OCI-LY1 (cell line): ENCODE measurements at regions not wholly inside any gene's neighbourhood (a gene's known extent, or its start where the extent isn't known, plus 50 kb on each side); places are given as distances from the start of the nearest gene placed in this dataset.

Experiments
- H2AFZ ChIP-seq: fragments of 200-600 bp; sonication (generic), shearing (Covaris generic); 2 replicates; pipeline ENCODE4 v1.6.0; 2014; ENCODE audit warnings: antibody characterized with exemption, mild to moderate bottlenecking, low read length
- H3F3A ChIP-seq: fragments of 200-600 bp; sonication (generic), shearing (Covaris generic); 2 replicates; pipeline ENCODE4 v1.6.0; 2014; ENCODE audit warnings: mild to moderate bottlenecking, antibody characterized with exemption, low read length, moderate library complexity; ENCODE audit not compliant: insufficient read depth
- H3K27ac ChIP-seq: fragments of 200-600 bp; sonication (generic); 2 replicates; pipeline ENCODE4 v1.5.1; 2014; ENCODE audit warnings: low read length, mixed run types, mild to moderate bottlenecking, low read depth; ENCODE audit not compliant: poor library complexity, severe bottlenecking
- H3K27me3 ChIP-seq: fragments of 200-600 bp; sonication (generic); 2 replicates; pipeline ENCODE4 v1.6.0; 2014; ENCODE audit warnings: antibody characterized with exemption, mild to moderate bottlenecking, low read length, moderate library complexity; ENCODE audit not compliant: insufficient read depth
- H3K36me3 ChIP-seq: fragments of 200-600 bp; sonication (generic); 2 replicates; pipeline ENCODE4 v1.6.1; 2014; ENCODE audit warnings: mild to moderate bottlenecking, antibody characterized with exemption, low read length, moderate library complexity, mixed read lengths; ENCODE audit not compliant: insufficient read depth
- H3K4me1 ChIP-seq: fragments of 200-600 bp; sonication (generic); 2 replicates; pipeline ENCODE4 v1.5.1; 2014; ENCODE audit warnings: mild to moderate bottlenecking, low read length, moderate library complexity; ENCODE audit not compliant: insufficient read depth, severe bottlenecking
- H3K4me2 ChIP-seq: fragments of 200-600 bp; sonication (generic), shearing (Covaris generic); 2 replicates; pipeline ENCODE4 v1.6.1; 2014; ENCODE audit warnings: low read length
- H3K4me3 ChIP-seq: fragments of 200-600 bp; sonication (generic); 2 replicates; pipeline ENCODE4 v1.5.1; 2014; ENCODE audit warnings: low read length, low read depth, mild to moderate bottlenecking, mixed read lengths; ENCODE audit not compliant: poor library complexity, severe bottlenecking
- H3K79me2 ChIP-seq: fragments of 200-600 bp; shearing (Covaris generic); 2 replicates; pipeline ENCODE4 v1.6.1; 2016; ENCODE audit warnings: mixed run types, low read length, mixed read lengths; ENCODE audit not compliant: insufficient read depth
- H3K9ac ChIP-seq: fragments of 200-600 bp; sonication (generic), shearing (Covaris generic); 2 replicates; pipeline ENCODE4 v1.6.1; 2014; ENCODE audit warnings: mild to moderate bottlenecking, low read length, mixed read lengths
- H3K9me2 ChIP-seq: fragments of 200-600 bp; sonication (generic), shearing (Covaris generic); 2 replicates; pipeline ENCODE4 v1.6.1; 2014; ENCODE audit warnings: low read depth, mild to moderate bottlenecking, low read length, mixed read lengths
- H3K9me3 ChIP-seq: fragments of 200-600 bp; shearing (Covaris generic); 2 replicates; pipeline ENCODE4 v1.6.1; 2014; ENCODE audit warnings: low read length, mixed read lengths
- H4K20me1 ChIP-seq: fragments of 200-600 bp; sonication (generic), shearing (Covaris generic); 2 replicates; pipeline ENCODE4 v1.6.0; 2016; ENCODE audit warnings: mild to moderate bottlenecking, low read length; ENCODE audit not compliant: insufficient read depth
- CTCF ChIP-seq: fragments of 200-600 bp; sonication (generic), shearing (Covaris generic); IDR thresholded peaks from 2 replicates; pipeline ENCODE4 v1.5.1; 2017; ENCODE audit warnings: mild to moderate bottlenecking, antibody characterized with exemption, low read length, moderate library complexity, mixed read lengths
- EZH2 ChIP-seq: fragments of 200-600 bp; sonication (generic), shearing (Covaris generic); IDR thresholded peaks from 2 replicates; pipeline ENCODE4 v1.8.0; 2017; ENCODE audit warnings: borderline replicate concordance, mixed run types, mild to moderate bottlenecking, antibody characterized with exemption, low read length, moderate library complexity, mixed read lengths

GRCh38 chr3:117763561-117763960 is 1054.0 kb downstream of the TUSC7 start:
- no peak overlapping the region for H3K27ac ChIP-seq

GRCh38 chr3:117768581-117768980 is 1059.0 kb downstream of the TUSC7 start:
- H3K27ac ChIP-seq, result no peak overlapping the region
- no peak overlapping the region for H3K9ac ChIP-seq
- H3K9me3 ChIP-seq, result no peaks in the 10 kb centered on the region
- H3K9me2 ChIP-seq, result no peaks in the 10 kb centered on the region
- no peaks in the 10 kb centered on the region for H3K27me3 ChIP-seq
- TF ChIP-seq CTCF, result no peak
- TF ChIP-seq EZH2, result no peak
- no peak overlapping the region for H3K4me2 ChIP-seq
- H3K79me2 ChIP-seq, result no peaks in the 10 kb centered on the region
- H3F3A ChIP-seq, result no peaks in the 10 kb centered on the region
- H3K36me3 ChIP-seq, result no peaks in the 10 kb centered on the region
- no peaks in the 10 kb centered on the region for H4K20me1 ChIP-seq
- no peak overlapping the region for H3K4me3 ChIP-seq
- no peak overlapping the region for H2AFZ ChIP-seq
- H3K4me1 ChIP-seq, result no peaks in the 10 kb centered on the region

More at GRCh38 chr3:117763561-117763960, 1054.0 kb downstream of the TUSC7 start:
- Histone ChIP-seq H4K20me1 (no peaks in the 10 kb centered on the region), H3K36me3 (no peaks in the 10 kb centered on the region), H3K9ac (no peak overlapping the region), H3K27me3 (no peaks in the 10 kb centered on the region), H3K9me3 (no peaks in the 10 kb centered on the region), H2AFZ (no peak overlapping the region), H3K4me1 (no peaks in the 10 kb centered on the region), H3K4me3 (no peak overlapping the region), H3K4me2 (no peak overlapping the region), H3K79me2 (no peaks in the 10 kb centered on the region), H3K9me2 (no peaks in the 10 kb centered on the region), H3F3A (no peaks in the 10 kb centered on the region)
- TF ChIP-seq CTCF (no peak), EZH2 (no peak)

- H3K36me3 ChIP-seq, result no peaks in the 10 kb centered on the region
- no peak overlapping the region for H3K27ac ChIP-seq
- no peaks in the 10 kb centered on the region for H3K9me2 ChIP-seq
- H3K4me2 ChIP-seq, result no peak overlapping the region
- no peak overlapping the region for H2AFZ ChIP-seq
- H3K27me3 ChIP-seq, result no peaks in the 10 kb centered on the region
- no peak overlapping the region for H3K4me3 ChIP-seq
- no peaks in the 10 kb centered on the region for H3K79me2 ChIP-seq
- H3K9ac ChIP-seq, result no peak overlapping the region
- TF ChIP-seq CTCF (no peak), EZH2 (no peak)
- no peaks in the 10 kb centered on the region for H3K9me3 ChIP-seq
- no peaks in the 10 kb centered on the region for H3K4me1 ChIP-seq
- H3F3A ChIP-seq, result no peaks in the 10 kb centered on the region
- no peaks in the 10 kb centered on the region for H4K20me1 ChIP-seq
Observed at GRCh38 chr3:117774130-117774529, 1064.6 kb downstream of the TUSC7 start.
